GM12891 (cell line): ENCODE measurements at regions not wholly inside any gene's neighbourhood (a gene's known extent, or its start where the extent isn't known, plus 50 kb on each side); places are given as distances from the start of the nearest gene placed in this dataset.
"Not testable (repeated sequence)": the region's sequence is repeated elsewhere in the genome, so short reads cannot be mapped to it uniquely, and the experiment has no call there.

Experiments used
- DNase-seq: peaks from one replicate; pipeline ENCODE4 v3.0.0; 2011; ENCODE audit warnings: low spot score; ENCODE audit not compliant: insufficient read length
- FAIRE-seq: peaks from 2 replicates; lab custom pipeline; 2011; peaks lifted over from hg19 to GRCh38; lab: Jason Lieb, UNC
- PAX5 ChIP-seq: IDR thresholded peaks from 2 replicates; pipeline ENCODE4 v1.6.1; 2011; ENCODE audit warnings: low read length, moderate library complexity, mild to moderate bottlenecking; ENCODE audit not compliant: insufficient read depth, severe bottlenecking
- POLR2A ChIP-seq: IDR thresholded peaks from 2 replicates; pipeline ENCODE4 v1.6.1; 2011; ENCODE audit warnings: low read depth, low read length, control low read depth
- POLR2AphosphoS5 ChIP-seq: IDR thresholded peaks from 2 replicates; pipeline ENCODE4 v1.6.1; 2011; ENCODE audit warnings: low read depth, low read length, control low read depth
- POU2F2 ChIP-seq: IDR thresholded peaks from 2 replicates; pipeline ENCODE4 v1.6.1; 2011; ENCODE audit warnings: low read depth, mild to moderate bottlenecking, control low read depth, low read length, moderate library complexity
- SPI1 ChIP-seq: IDR thresholded peaks from 2 replicates; pipeline ENCODE4 v1.6.1; 2011; ENCODE audit warnings: low read depth, low read length, control low read depth
- TAF1 ChIP-seq: IDR thresholded peaks from 2 replicates; pipeline ENCODE4 v1.6.1; 2011; ENCODE audit warnings: low read depth, low read length, control low read depth

- FAIRE-seq (no peak), DNase-seq (no peak)
- TF ChIP-seq POLR2AphosphoS5 (no peak), POLR2A (no peak), SPI1 (no peak), PAX5 (no peak), TAF1 (no peak), POU2F2 (no peak)
These were observed 119.6 kb upstream of the RANBP3L start for GRCh38 chr5:36421256-36421655.

- DNase-seq (no peak), FAIRE-seq (no peak)
- TF ChIP-seq SPI1 = no peak
- TF ChIP-seq TAF1 = no peak
- TF ChIP-seq POU2F2 = no peak
- TF ChIP-seq POLR2AphosphoS5 = no peak
- TF ChIP-seq PAX5 = no peak
- TF ChIP-seq POLR2A = no peak
These were observed 121.2 kb upstream of the RANBP3L start for GRCh38 chr5:36422952-36423351.

GRCh38 chr5:36423578-36424307 lies 122.0 kb upstream of the RANBP3L start:
- no peak for FAIRE-seq
- no peak for DNase-seq
- TF ChIP-seq PAX5 (no peak), POLR2AphosphoS5 (no peak), SPI1 (no peak), POU2F2 (no peak), TAF1 (no peak), POLR2A (no peak)

- DNase-seq, FAIRE-seq: not testable (repeated sequence)
These were observed 124.4 kb upstream of the RANBP3L start for GRCh38 chr5:36426070-36426469.

GRCh38 chr5:36435516-36435915 lies 133.8 kb upstream of the RANBP3L start:
- no peak for DNase-seq
- TF ChIP-seq SPI1 (no peak), TAF1 (no peak), POU2F2 (no peak), POLR2AphosphoS5 (no peak), PAX5 (no peak), POLR2A (no peak)

GRCh38 chr5:36436306-36436705 lies 134.6 kb upstream of the RANBP3L start:
- FAIRE-seq = no peak
- DNase-seq = no peak
- TF ChIP-seq POLR2AphosphoS5 (no peak), SPI1 (no peak), PAX5 (no peak), POU2F2 (no peak), POLR2A (no peak), TAF1 (no peak)

More at GRCh38 chr5:36435516-36435915, 133.8 kb upstream of the RANBP3L start:
- no peak for FAIRE-seq

- no peak for TF ChIP-seq TAF1
- TF ChIP-seq POU2F2 = no peak
- no peak for DNase-seq
- no peak for FAIRE-seq
These were observed 137.3 kb upstream of the RANBP3L start for GRCh38 chr5:36438765-36439561.

- no peak for DNase-seq
- FAIRE-seq = no peak
- TF ChIP-seq TAF1 (no peak), SPI1 (no peak), POU2F2 (no peak), POLR2AphosphoS5 (no peak), PAX5 (no peak), POLR2A (no peak)
These were observed 138.6 kb upstream of the RANBP3L start for GRCh38 chr5:36440300-36440699.

GRCh38 chr5:36441280-36441679 lies 139.6 kb upstream of the RANBP3L start:
- TF ChIP-seq POLR2AphosphoS5 (no peak), SPI1 (no peak), PAX5 (no peak), TAF1 (no peak), POU2F2 (no peak), POLR2A (no peak)
- no peak for FAIRE-seq
- no peak for DNase-seq

GRCh38 chr5:36442352-36442751 lies 140.7 kb upstream of the RANBP3L start:
- DNase-seq (no peak), FAIRE-seq (no peak)
- no peak for TF ChIP-seq SPI1
- TF ChIP-seq POLR2A = no peak
- no peak for TF ChIP-seq TAF1
- TF ChIP-seq PAX5 = no peak
- no peak for TF ChIP-seq POU2F2
- TF ChIP-seq POLR2AphosphoS5 = no peak
